A673 (cell line): ENCODE measurements at regions not wholly inside any gene's neighbourhood (a gene's known extent, or its start where the extent isn't known, plus 50 kb on each side); places are given as distances from the start of the nearest gene placed in this dataset.

Experiments
- BruUV-seq: library from RNA; stranded (reverse); fragments of 400-500 nt; replicated peaks from 2 replicates; lab custom pipeline; 2021; lab: Mats Ljungman, UMichigan
- CTCF ChIA-PET: fragments of 300-600 bp; sonication (Branson Sonifier 250); formaldehyde crosslinking; loops from one replicate; lab custom pipeline; 2022; ENCODE audit warnings: antibody characterized with exemption; lab: Charles Lee
- POLR2A ChIA-PET: fragments of 300-600 bp; sonication (Branson Sonifier 250); formaldehyde crosslinking; loops from one replicate; lab custom pipeline; 2022; ENCODE audit warnings: antibody characterized with exemption; ENCODE audit not compliant: low non-redundant PET; lab: Charles Lee
- DNase-seq: peaks from one replicate; pipeline ENCODE4 v3.0.0-alpha.2; 2015; ENCODE audit warnings: low spot score
- H3K27ac ChIP-seq: fragments of 200-600 bp; sonication (generic); 2 replicates; pipeline ENCODE4 v1.5.1; 2016; ENCODE audit warnings: mixed run types, low read depth, mild to moderate bottlenecking, mixed read lengths, antibody characterized with exemption, low read length; ENCODE audit not compliant: poor library complexity, severe bottlenecking
- H3K27me3 ChIP-seq: fragments of 200-600 bp; sonication (generic); replicated peaks from 2 replicates; pipeline ENCODE4 v1.6.1; 2017; ENCODE audit warnings: mixed run types, low read depth, mild to moderate bottlenecking, mixed read lengths, antibody characterized with exemption, low read length; ENCODE audit not compliant: insufficient read depth, poor library complexity
- H3K36me3 ChIP-seq: fragments of 200-600 bp; sonication (generic); 2 replicates; pipeline ENCODE4 v1.6.1; 2016; ENCODE audit warnings: mixed run types, mild to moderate bottlenecking, mixed read lengths, antibody characterized with exemption, low read length; ENCODE audit not compliant: insufficient read depth, poor library complexity, severe bottlenecking
- H3K4me1 ChIP-seq: fragments of 200-600 bp; sonication (generic); 2 replicates; pipeline ENCODE4 v1.6.1; 2017; ENCODE audit warnings: mixed run types, mild to moderate bottlenecking, mixed read lengths, antibody characterized with exemption, low read length; ENCODE audit not compliant: insufficient read depth, poor library complexity, severe bottlenecking
- H3K4me3 ChIP-seq: fragments of 200-600 bp; sonication (generic); 2 replicates; pipeline ENCODE4 v1.5.1; 2016; ENCODE audit warnings: low read depth, mixed run types, mild to moderate bottlenecking, mixed read lengths, low read length; ENCODE audit not compliant: poor library complexity, severe bottlenecking
- H3K9me3 ChIP-seq: fragments of 200-600 bp; sonication (generic); 2 replicates; pipeline ENCODE4 v1.6.1; 2016; ENCODE audit warnings: mixed run types, low read depth, mild to moderate bottlenecking, mixed read lengths, antibody characterized with exemption, low read length; ENCODE audit not compliant: poor library complexity, severe bottlenecking
- CTCF ChIP-seq: fragments of 300-800, 200-600 bp; sonication (generic); conservative IDR thresholded peaks from 2 replicates; pipeline ENCODE4 v1.5.1; 2017; ENCODE audit warnings: low read depth, mild to moderate bottlenecking, antibody characterized with exemption, low read length, moderate library complexity, mixed read lengths
- EZH2 ChIP-seq: fragments of 200-600 bp; sonication (generic); IDR thresholded peaks from 2 replicates; pipeline ENCODE4 v1.6.1; 2017; ENCODE audit warnings: borderline replicate concordance, low read depth, mild to moderate bottlenecking, mixed read lengths, antibody characterized with exemption, low read length; ENCODE audit not compliant: poor library complexity, severe bottlenecking
- intact Hi-C: fragments of 100-400 bp; cut with micrococcal nuclease; formaldehyde crosslinking; loops from one replicate; pipeline ENCODE4 v1.10.0; 2022; ENCODE audit not compliant: unreplicated experiment

GRCh38 chr15:98444138-98444537, 204.2 kb upstream of the IGF1R start:
- intact Hi-C loops = loop anchor here (5.0 to 10.0 kb wide), 4 partner anchors 333 to 1258 kb away; no protein-coding TSS in a partner anchor
- no peak for DNase-seq
- TF ChIP-seq EZH2 (no peak), CTCF (no peak)
- Histone ChIP-seq H3K27ac (no peak overlapping the region), H3K4me1 (no peaks in the 10 kb centered on the region), H3K27me3 (peaks cover 3% of the 10 kb centered on the region), H3K36me3 (no peaks in the 10 kb centered on the region), H3K9me3 (no peaks in the 10 kb centered on the region), H3K4me3 (no peak overlapping the region)
- BruUV-seq = no TSS peak
- CTCF ChIA-PET = no interaction called here
- POLR2A ChIA-PET = no interaction called here

GRCh38 chr15:98445315-98445714, 203.0 kb upstream of the IGF1R start:
- no TSS peak for BruUV-seq
- no peak for TF ChIP-seq EZH2
- no peak for TF ChIP-seq CTCF
- ChIA-PET CTCF (interaction anchor here (0.6 kb wide), 1 partner anchor 150 kb away, joined by 4 read pairs; no protein-coding TSS in a partner anchor), POLR2A (no interaction called here)
- Histone ChIP-seq H3K9me3 (no peaks in the 10 kb centered on the region), H3K4me1 (no peaks in the 10 kb centered on the region), H3K36me3 (no peaks in the 10 kb centered on the region), H3K4me3 (no peak overlapping the region), H3K27ac (no peak overlapping the region), H3K27me3 (peaks cover 3% of the 10 kb centered on the region)
- DNase-seq = no peak
- intact Hi-C loops = loop anchor here (10.0 kb wide), 1 partner anchor 439 kb away; no protein-coding TSS in a partner anchor

- Histone ChIP-seq H3K27me3 (peaks cover 3% of the 10 kb centered on the region), H3K4me3 (no peak overlapping the region), H3K36me3 (no peaks in the 10 kb centered on the region), H3K9me3 (no peaks in the 10 kb centered on the region), H3K27ac (no peak overlapping the region), H3K4me1 (no peaks in the 10 kb centered on the region)
- CTCF ChIA-PET = interaction anchor here (0.6 kb wide), 1 partner anchor 151 kb away, joined by 4 read pairs; no protein-coding TSS in a partner anchor
- intact Hi-C loops = loop anchor here (10.0 kb wide), 1 partner anchor 439 kb away; no protein-coding TSS in a partner anchor
- no TSS peak for BruUV-seq
- TF ChIP-seq EZH2 = no peak
- TF ChIP-seq CTCF = no peak
- POLR2A ChIA-PET = no interaction called here
- DNase-seq = peak; percentile 27
Measured at GRCh38 chr15:98446083-98446482, 202.3 kb upstream of the IGF1R start.
